H1 (cell line): ENCODE measurements at regions not wholly inside any gene's neighbourhood (a gene's known extent, or its start where the extent isn't known, plus 50 kb on each side); places are given as distances from the start of the nearest gene placed in this dataset.

Source experiments
- CTCF ChIA-PET: fragments of 300-600 bp; sonication (Branson Sonifier 250); formaldehyde crosslinking; loops from one replicate; lab custom pipeline; 2021; ENCODE audit not compliant: partially characterized antibody; lab: Charles Lee
- POLR2A ChIA-PET: fragments of 300-600 bp; sonication (Branson Sonifier 250); formaldehyde crosslinking; loops from one replicate; lab custom pipeline; 2021; ENCODE audit warnings: inconsistent platforms; ENCODE audit not compliant: partially characterized antibody; lab: Charles Lee
- DNase-seq, 2 experiments: peaks; one replicate each; pipeline versions ENCODE4 v3.0.0 to v3.0.0-alpha.2; 2010 to 2022; ENCODE audit warnings: low spot score in 2 of 2, low read depth in 1 of 2, mixed read lengths in 1 of 2
- FAIRE-seq: peaks from 2 replicates; lab custom pipeline; 2011; peaks lifted over from hg19 to GRCh38; lab: Jason Lieb, UNC
- H2AFZ ChIP-seq: 2 replicates; pipeline ENCODE4 v1.8.1; 2012; ENCODE audit warnings: low read length, inconsistent platforms
- H2AK5ac ChIP-seq: 2 replicates; pipeline ENCODE4 v1.6.1; 2013; ENCODE audit warnings: low read depth, low read length
- H2BK120ac ChIP-seq: replicated peaks from 2 replicates; pipeline ENCODE3; 2013; ENCODE audit warnings: low read depth, low read length, inconsistent platforms
- H2BK12ac ChIP-seq: 2 replicates; pipeline ENCODE4 v1.6.1; 2013; ENCODE audit warnings: low read depth, low read length
- H2BK15ac ChIP-seq: 2 replicates; pipeline ENCODE4 v1.6.1; 2013; ENCODE audit warnings: low read length
- H2BK20ac ChIP-seq: 2 replicates; pipeline ENCODE4 v1.6.1; 2013; ENCODE audit warnings: low read length
- H2BK5ac ChIP-seq: 2 replicates; pipeline ENCODE4 v1.6.1; 2013; ENCODE audit warnings: low read depth, low read length
- H3K14ac ChIP-seq: 2 replicates; pipeline ENCODE4 v1.6.1; 2013; ENCODE audit warnings: inconsistent platforms; ENCODE audit not compliant: insufficient read length
- H3K18ac ChIP-seq: 2 replicates; pipeline ENCODE4 v1.6.1; 2013; ENCODE audit warnings: low read length; ENCODE audit errors: extremely low read depth
- H3K23ac ChIP-seq: 2 replicates; pipeline ENCODE4 v1.6.1; 2013; ENCODE audit warnings: inconsistent platforms; ENCODE audit not compliant: insufficient read length
- H3K23me2 ChIP-seq: 2 replicates; pipeline ENCODE4 v1.6.1; 2013; ENCODE audit warnings: low read depth, low read length
- H3K27ac ChIP-seq: 2 replicates; pipeline ENCODE4 v1.6.1; 2011; ENCODE audit warnings: low read depth, low read length, inconsistent platforms
- H3K27me3 ChIP-seq, 4 experiments: replicated peaks in 1 of 4; 1 replicate in 1 of 4; 2 replicates in 3 of 4; pipeline versions ENCODE4 v1.6.1 to v1.8.1; 2011 to 2013; ENCODE audit warnings: low read length in 3 of 4, mild to moderate bottlenecking in 3 of 4, inconsistent platforms in 2 of 4, mixed read lengths in 2 of 4, moderate library complexity in 1 of 4; ENCODE audit not compliant: control insufficient read depth in 3 of 4, insufficient read depth in 3 of 4; ENCODE audit errors: extremely low read depth in 1 of 4
- H3K36me3 ChIP-seq, 4 experiments: 2 replicates each; pipeline versions ENCODE4 v1.6.1 to v1.8.1; 2011 to 2013; ENCODE audit warnings: mild to moderate bottlenecking in 4 of 4, low read length in 3 of 4, moderate library complexity in 2 of 4, control low read depth in 1 of 4, inconsistent platforms in 1 of 4; ENCODE audit not compliant: insufficient read depth in 4 of 4, control insufficient read depth in 2 of 4
- H3K4ac ChIP-seq: replicated peaks from 2 replicates; pipeline ENCODE3; 2013; ENCODE audit warnings: low read length, low read depth, mixed read lengths, inconsistent platforms; ENCODE audit not compliant: insufficient read length
- H3K4me1 ChIP-seq, 4 experiments: replicated peaks in 1 of 4; 1 replicate in 1 of 4; 2 replicates in 3 of 4; pipeline versions ENCODE4 v1.6.1 to v1.8.1; 2011 to 2013; ENCODE audit warnings: low read length in 3 of 4, inconsistent platforms in 2 of 4, mixed read lengths in 1 of 4; ENCODE audit not compliant: insufficient read depth in 4 of 4, control insufficient read depth in 3 of 4
- H3K4me2 ChIP-seq, 2 experiments: 2 replicates each; pipeline versions ENCODE4 v1.6.1 to v1.8.1; 2011 to 2013; ENCODE audit warnings: low read depth in 2 of 2, low read length in 2 of 2, control low read depth in 1 of 2, inconsistent platforms in 1 of 2, mild to moderate bottlenecking in 1 of 2; ENCODE audit not compliant: insufficient read depth in 1 of 2
- H3K4me3 ChIP-seq, 4 experiments: fragments of 200-600, 300-600 bp in 1 of 4; sonication (generic), shearing (Covaris generic), sonication (Bioruptor Twin) in 1 of 4; 2 replicates each; pipeline versions ENCODE4 v1.5.1 to v1.8.1; 2011 to 2016; ENCODE audit warnings: low read length in 4 of 4, low read depth in 3 of 4, control low read depth in 2 of 4, inconsistent platforms in 2 of 4, mild to moderate bottlenecking in 2 of 4, mixed read lengths in 1 of 4, moderate library complexity in 1 of 4; ENCODE audit not compliant: insufficient read depth in 2 of 4; ENCODE audit errors: extremely low read depth in 1 of 4
- H3K56ac ChIP-seq: replicated peaks from 2 replicates; pipeline ENCODE3; 2013; ENCODE audit warnings: low read depth, mild to moderate bottlenecking, mixed read lengths, low read length, inconsistent platforms; ENCODE audit not compliant: insufficient read length
- H3K79me1 ChIP-seq: 2 replicates; pipeline ENCODE4 v1.6.1; 2013; ENCODE audit warnings: low read depth, low read length, control low read depth
- H3K79me2 ChIP-seq, 2 experiments: 2 replicates each; pipeline versions ENCODE4 v1.6.1 to v1.8.1; 2012 to 2013; ENCODE audit warnings: low read length in 2 of 2, mild to moderate bottlenecking in 2 of 2, inconsistent platforms in 1 of 2; ENCODE audit not compliant: insufficient read depth in 2 of 2, control insufficient read depth in 1 of 2
- H3K9ac ChIP-seq, 4 experiments: replicated peaks in 1 of 4; 1 replicate in 1 of 4; 2 replicates in 3 of 4; pipeline versions ENCODE4 v1.6.1 to v1.8.1; 2011 to 2013; ENCODE audit warnings: low read depth in 3 of 4, low read length in 3 of 4, control low read depth in 2 of 4, mild to moderate bottlenecking in 2 of 4, moderate library complexity in 2 of 4, inconsistent platforms in 1 of 4; ENCODE audit errors: extremely low read depth in 1 of 4
- H3K9me3 ChIP-seq, 2 experiments: 2 replicates each; pipeline versions ENCODE4 v1.6.1 to v1.8.1; 2012 to 2013; ENCODE audit warnings: mild to moderate bottlenecking in 2 of 2, moderate library complexity in 2 of 2, control low read depth in 1 of 2, inconsistent platforms in 1 of 2, low read depth in 1 of 2, low read length in 1 of 2, mixed read lengths in 1 of 2; ENCODE audit not compliant: insufficient read depth in 2 of 2
- H4K20me1 ChIP-seq, 2 experiments: replicated peaks in 1 of 2; 2 replicates each; pipeline versions ENCODE3 to v1.8.1; 2011 to 2013; ENCODE audit warnings: inconsistent platforms in 2 of 2, low read length in 2 of 2, mild to moderate bottlenecking in 1 of 2; ENCODE audit not compliant: insufficient read depth in 2 of 2, control insufficient read depth in 1 of 2
- H4K5ac ChIP-seq: 2 replicates; pipeline ENCODE4 v1.6.1; 2013; ENCODE audit warnings: low read length, low read depth, mixed read lengths, inconsistent platforms; ENCODE audit not compliant: insufficient read length
- H4K8ac ChIP-seq: 2 replicates; pipeline ENCODE4 v1.8.0; 2013; ENCODE audit warnings: mild to moderate bottlenecking, moderate library complexity, low read length, inconsistent platforms; ENCODE audit not compliant: insufficient read depth; ENCODE audit errors: extremely low read depth
- H4K91ac ChIP-seq: replicated peaks from 2 replicates; pipeline ENCODE3; 2013; ENCODE audit warnings: low read length, mixed read lengths, inconsistent platforms; ENCODE audit not compliant: insufficient read length
- CBX8 ChIP-seq: fragments of 300-800, 300-1000 bp; sonication (generic); IDR thresholded peaks from 2 replicates; pipeline ENCODE4 v1.7.1; 2016; ENCODE audit warnings: low read depth, low read length, borderline replicate concordance
- CHD2 ChIP-seq: IDR thresholded peaks from 2 replicates; pipeline ENCODE4 v1.6.1; 2012; ENCODE audit warnings: low read length, improper control_type of control experiment
- JUND ChIP-seq: IDR thresholded peaks from 2 replicates; pipeline ENCODE4 v1.6.1; 2011; ENCODE audit warnings: mild to moderate bottlenecking, improper control_type of control experiment, low read length
- NRF1 ChIP-seq: IDR thresholded peaks from 2 replicates; pipeline ENCODE4 v1.6.1; 2011; ENCODE audit warnings: mild to moderate bottlenecking, low read depth, low read length, improper control_type of control experiment
- POLR2A ChIP-seq, 2 experiments: IDR thresholded peaks; 1 replicate in 1 of 2; 2 replicates in 1 of 2; pipeline ENCODE4 v1.6.1; 2011; ENCODE audit warnings: low read depth in 2 of 2, low read length in 2 of 2, mild to moderate bottlenecking in 2 of 2; ENCODE audit errors: control extremely low read depth in 1 of 2
- POU5F1 ChIP-seq: IDR thresholded peaks from 2 replicates; pipeline ENCODE4 v1.6.1; 2011; ENCODE audit warnings: low read depth, mild to moderate bottlenecking, low read length, moderate library complexity
- SAP30 ChIP-seq: fragments of 300-600 bp; sonication (generic); IDR thresholded peaks from 2 replicates; pipeline ENCODE4 v1.7.1; 2012; ENCODE audit warnings: low read length, moderate library complexity, mild to moderate bottlenecking, inconsistent platforms; ENCODE audit not compliant: insufficient read depth, insufficient replicate concordance
- SIN3A ChIP-seq, 2 experiments: IDR thresholded peaks in 1 of 2; conservative IDR thresholded peaks in 1 of 2; 2 replicates each; pipeline ENCODE4 v1.6.1; 2011 to 2012; ENCODE audit warnings: low read length in 2 of 2, improper control_type of control experiment in 1 of 2, low read depth in 1 of 2, mild to moderate bottlenecking in 1 of 2
- SP2 ChIP-seq: IDR thresholded peaks from 2 replicates; pipeline ENCODE4 v1.6.1; 2012; ENCODE audit warnings: mild to moderate bottlenecking, low read length, inconsistent platforms
- SRF ChIP-seq: IDR thresholded peaks from 2 replicates; pipeline ENCODE4 v1.6.1; 2011; ENCODE audit warnings: mild to moderate bottlenecking, low read depth, low read length, moderate library complexity
- SUZ12 ChIP-seq: fragments of 200-600 bp; sonication (generic); IDR thresholded peaks from 2 replicates; pipeline ENCODE4 v1.6.1; 2012; ENCODE audit warnings: mild to moderate bottlenecking, inconsistent platforms, low read length, moderate library complexity, mixed read lengths
- TAF1 ChIP-seq: IDR thresholded peaks from 2 replicates; pipeline ENCODE4 v1.6.1; 2011; ENCODE audit warnings: mild to moderate bottlenecking, low read depth, low read length
- TBP ChIP-seq: IDR thresholded peaks from 2 replicates; pipeline ENCODE4 v1.6.1; 2011; ENCODE audit warnings: low read depth, low read length, improper control_type of control experiment
- TCF12 ChIP-seq: IDR thresholded peaks from 2 replicates; pipeline ENCODE4 v1.6.1; 2011; ENCODE audit warnings: low read depth, mild to moderate bottlenecking, low read length
- TEAD4 ChIP-seq: IDR thresholded peaks from 2 replicates; pipeline ENCODE4 v1.6.1; 2012; ENCODE audit warnings: low read depth, low read length, inconsistent platforms, mixed read lengths
- ZNF274 ChIP-seq: IDR thresholded peaks from 2 replicates; pipeline ENCODE4 v1.7.0; 2012; ENCODE audit warnings: low read length, borderline replicate concordance; ENCODE audit errors: extremely low read depth
- WGBS, 2 experiments: shearing (Covaris generic) in 1 of 2; methylation state at CpG; one replicate each; pipeline versions ENCODE4 v1.1.6 to v1.1.7; 2013 to 2015; ENCODE audit warnings: low lambda C conversion rate in 2 of 2, mixed read lengths in 2 of 2, inconsistent platforms in 1 of 2, low coverage in 1 of 2, missing lambda C conversion rate in 1 of 2; ENCODE audit not compliant: insufficient replicate concordance in 2 of 2, insufficient coverage in 1 of 2, insufficient read length in 1 of 2; ENCODE audit errors: extremely low coverage in 1 of 2, missing lambda C conversion rate in 1 of 2; 5-methylcytosine and 5-hydroxymethylcytosine counted together

- Histone ChIP-seq H3K4me3 (no peak overlapping the region), H2AFZ (no peak overlapping the region), H2BK15ac (no peak overlapping the region), H3K18ac (no peak overlapping the region), H3K14ac (no peak overlapping the region), H3K4ac (no peak overlapping the region), H3K27me3 (no peaks in the 10 kb centered on the region), H3K4me1 (peaks cover 5 to 12% (median 11%) of the 10 kb centered on the region in 4 experiments; a peak in 5 of 7 replicates), H3K79me2 (no peaks in the 10 kb centered on the region), H4K8ac (no peak overlapping the region), H2AK5ac (no peak overlapping the region), H3K36me3 (no peaks in the 10 kb centered on the region), H4K20me1 (no peaks in the 10 kb centered on the region), H4K91ac (no peak overlapping the region), H3K27ac (no peak overlapping the region), H3K9me3 (no peaks in the 10 kb centered on the region), H2BK5ac (no peak overlapping the region), H3K4me2 (no peak overlapping the region), H3K79me1 (no peaks in the 10 kb centered on the region), H2BK12ac (no peak overlapping the region), H3K56ac (no peak overlapping the region), H3K23ac (no peak overlapping the region), H2BK120ac (no peak overlapping the region), H4K5ac (no peak overlapping the region), H3K9ac (no peak overlapping the region), H3K23me2 (no peaks in the 10 kb centered on the region), H2BK20ac (no peak overlapping the region)
- ChIA-PET CTCF (interaction anchor here (1.3 to 2.3 kb wide), 3 partner anchors 10 to 82 kb away, joined by 3 to 4 read pairs (median 4); no protein-coding TSS in a partner anchor), POLR2A (interaction anchor here (0.6 kb wide), 1 partner anchor 16 kb away, joined by 3 read pairs; no protein-coding TSS in a partner anchor)
- DNase-seq (no peak), FAIRE-seq (no peak)
- WGBS, 2 experiments = 87% methylated on average over 7 of the region's 7 CpGs; no CpG with 5 or more reads in 1 of the 2 experiments
- TF ChIP-seq NRF1 (no peak), SIN3A (conservative IDR thresholded peaks at IDR 0.05 in 1 of 2, IDR thresholded peaks at IDR 0.05 in 1 of 2; ENCODE audit: low read depth in 1 of 2, low read length in 2 of 2) (no peak), CHD2 (no peak), TBP (no peak), SP2 (no peak), SUZ12 (no peak), SRF (no peak), TCF12 (no peak), ZNF274 (no peak), POU5F1 (no peak), POLR2A (IDR thresholded peaks at IDR 0.05; ENCODE audit: control extremely low read depth in 1 of 2, low read depth in 2 of 2, low read length in 2 of 2) (no peak), JUND (no peak), TAF1 (no peak), CBX8 (no peak), TEAD4 (no peak), SAP30 (no peak)
Measured at GRCh38 chr5:168167338-168167737, 124.1 kb upstream of the WWC1 start.
